ENCODE measurements at regions not wholly inside any gene's neighbourhood (a gene's known extent, or its start where the extent isn't known, plus 50 kb on each side); places are given as distances from the start of the nearest gene placed in this dataset.
A peak's percentile ranks its signal among the peaks of the same experiment; 100 is the strongest.

DNA sequence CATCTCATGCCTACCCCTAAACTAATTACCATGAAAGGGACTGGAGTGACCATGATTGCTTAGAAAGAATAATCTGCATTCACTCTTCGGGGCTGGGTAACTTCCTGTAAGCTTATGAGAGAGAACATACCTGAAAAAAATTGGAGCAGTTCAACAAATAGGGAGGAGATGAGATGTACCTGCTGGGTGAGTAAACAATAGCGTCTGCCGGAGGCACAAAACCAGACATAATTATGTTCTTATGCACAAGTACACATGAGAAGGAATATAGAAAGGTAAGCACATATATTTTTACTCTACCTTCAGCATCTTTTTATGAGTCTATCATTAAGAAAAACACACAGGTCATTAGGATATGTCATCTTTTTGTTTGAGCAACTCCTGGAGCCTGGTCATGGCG lies 224.6 kb upstream of the FERD3L start:
- DNase-seq (ENCODE audit: low read depth) (no peak), FAIRE-seq (no peak)
- no peaks in the 10 kb centered on the region for H3K27me3 ChIP-seq (ENCODE audit: control insufficient read depth, insufficient read depth, low read length)
- no peak overlapping the region for H3K4me3 ChIP-seq (ENCODE audit: low read depth, low read length)
- TF ChIP-seq, protein P1, sequence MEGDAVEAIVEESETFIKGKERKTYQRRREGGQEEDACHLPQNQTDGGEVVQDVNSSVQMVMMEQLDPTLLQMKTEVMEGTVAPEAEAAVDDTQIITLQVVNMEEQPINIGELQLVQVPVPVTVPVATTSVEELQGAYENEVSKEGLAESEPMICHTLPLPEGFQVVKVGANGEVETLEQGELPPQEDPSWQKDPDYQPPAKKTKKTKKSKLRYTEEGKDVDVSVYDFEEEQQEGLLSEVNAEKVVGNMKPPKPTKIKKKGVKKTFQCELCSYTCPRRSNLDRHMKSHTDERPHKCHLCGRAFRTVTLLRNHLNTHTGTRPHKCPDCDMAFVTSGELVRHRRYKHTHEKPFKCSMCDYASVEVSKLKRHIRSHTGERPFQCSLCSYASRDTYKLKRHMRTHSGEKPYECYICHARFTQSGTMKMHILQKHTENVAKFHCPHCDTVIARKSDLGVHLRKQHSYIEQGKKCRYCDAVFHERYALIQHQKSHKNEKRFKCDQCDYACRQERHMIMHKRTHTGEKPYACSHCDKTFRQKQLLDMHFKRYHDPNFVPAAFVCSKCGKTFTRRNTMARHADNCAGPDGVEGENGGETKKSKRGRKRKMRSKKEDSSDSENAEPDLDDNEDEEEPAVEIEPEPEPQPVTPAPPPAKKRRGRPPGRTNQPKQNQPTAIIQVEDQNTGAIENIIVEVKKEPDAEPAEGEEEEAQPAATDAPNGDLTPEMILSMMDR (IDR thresholded peaks at IDR 0.05; ENCODE audit: insufficient read depth, low read length, severe bottlenecking), result no peak
- no peaks in the 10 kb centered on the region for H3K36me3 ChIP-seq (ENCODE audit: control insufficient read depth, insufficient read depth, low read length)

DNA sequence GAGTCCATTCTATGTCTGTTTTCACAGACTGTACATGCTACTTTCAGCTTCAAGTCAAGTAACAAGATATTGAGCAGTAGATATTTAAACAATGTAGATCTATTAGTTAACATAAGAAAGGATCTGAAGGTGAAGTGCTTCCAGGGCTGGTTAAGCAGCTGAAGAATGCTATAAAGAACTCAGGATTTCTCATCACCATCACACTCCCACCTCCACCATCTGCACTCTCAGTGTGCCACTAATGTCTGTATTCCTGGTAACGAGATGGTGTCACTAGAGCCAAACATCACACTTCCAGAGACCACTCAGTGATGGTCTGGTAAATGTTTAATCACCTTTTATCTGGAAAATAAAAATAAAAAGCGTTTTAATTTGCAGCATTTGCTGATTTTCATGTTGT lies 224.0 kb upstream of the FERD3L start:
- H3K4me3 ChIP-seq (ENCODE audit: low read depth, low read length), result no peak overlapping the region
- DNase-seq (ENCODE audit: low read depth), result no peak
- H3K27me3 ChIP-seq (ENCODE audit: control insufficient read depth, insufficient read depth, low read length), result no peaks in the 10 kb centered on the region
- no peaks in the 10 kb centered on the region for H3K36me3 ChIP-seq (ENCODE audit: control insufficient read depth, insufficient read depth, low read length)
- no peak for FAIRE-seq
- TF ChIP-seq, protein P1 (IDR thresholded peaks at IDR 0.05; ENCODE audit: insufficient read depth, low read length, severe bottlenecking), result no peak

DNA sequence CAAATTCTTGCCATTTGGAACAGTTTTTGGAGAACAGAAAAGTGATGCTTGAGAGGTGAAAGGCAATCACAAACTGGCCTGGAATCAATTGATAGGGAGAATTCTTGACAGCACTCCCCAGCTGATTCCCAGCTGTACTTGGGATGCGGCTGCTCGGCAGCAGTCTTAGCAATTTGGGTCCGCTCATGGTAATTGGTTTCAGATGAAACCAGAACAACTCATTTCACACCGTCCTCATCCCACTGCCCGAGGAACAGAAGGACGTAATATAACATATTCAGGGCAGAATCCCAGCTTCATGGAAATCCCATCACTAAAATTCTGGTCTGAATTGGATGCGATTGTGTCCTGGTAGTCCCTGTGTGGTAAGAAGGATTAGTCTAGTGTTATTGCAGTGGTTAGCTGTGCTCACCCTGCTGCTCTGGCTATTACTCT lies 223.3 kb upstream of the FERD3L start:
- Histone ChIP-seq H3K36me3 (ENCODE audit: control insufficient read depth, insufficient read depth, low read length) (no peaks in the 10 kb centered on the region), H3K4me3 (ENCODE audit: low read depth, low read length) (no peak overlapping the region), H3K27me3 (ENCODE audit: control insufficient read depth, insufficient read depth, low read length) (no peaks in the 10 kb centered on the region)
- DNase-seq (ENCODE audit: low read depth), result no peak
- FAIRE-seq, result no peak
- TF ChIP-seq, protein P1 (IDR thresholded peaks at IDR 0.05; ENCODE audit: insufficient read depth, low read length, severe bottlenecking), result no peak

DNA sequence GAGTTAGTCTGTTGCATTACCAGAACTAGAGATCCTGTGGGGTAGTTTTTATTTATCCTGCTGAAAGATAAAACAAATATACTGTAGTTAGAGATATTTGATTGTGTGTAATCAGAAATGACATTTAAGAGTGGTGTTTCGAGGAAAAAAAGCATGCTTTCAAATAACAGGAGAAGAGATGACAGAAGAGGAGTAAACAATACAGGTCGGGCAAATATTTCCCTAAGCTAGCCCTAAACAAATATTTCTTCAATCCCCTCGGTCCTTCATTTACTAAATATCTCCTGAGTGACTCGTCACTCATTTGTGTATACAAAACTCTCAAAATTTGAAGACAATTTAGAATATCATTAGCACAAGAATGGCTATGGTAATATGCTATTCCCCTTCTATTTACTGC lies 219.7 kb upstream of the FERD3L start:
- TF ChIP-seq, protein P1 (IDR thresholded peaks at IDR 0.05; ENCODE audit: insufficient read depth, low read length, severe bottlenecking), result no peak
- Histone ChIP-seq H3K36me3 (ENCODE audit: control insufficient read depth, insufficient read depth, low read length) (no peaks in the 10 kb centered on the region), H3K4me3 (ENCODE audit: low read depth, low read length) (no peak overlapping the region), H3K27me3 (ENCODE audit: control insufficient read depth, insufficient read depth, low read length) (no peaks in the 10 kb centered on the region)
- FAIRE-seq, result no peak
- DNase-seq (ENCODE audit: low read depth), result no peak

DNA sequence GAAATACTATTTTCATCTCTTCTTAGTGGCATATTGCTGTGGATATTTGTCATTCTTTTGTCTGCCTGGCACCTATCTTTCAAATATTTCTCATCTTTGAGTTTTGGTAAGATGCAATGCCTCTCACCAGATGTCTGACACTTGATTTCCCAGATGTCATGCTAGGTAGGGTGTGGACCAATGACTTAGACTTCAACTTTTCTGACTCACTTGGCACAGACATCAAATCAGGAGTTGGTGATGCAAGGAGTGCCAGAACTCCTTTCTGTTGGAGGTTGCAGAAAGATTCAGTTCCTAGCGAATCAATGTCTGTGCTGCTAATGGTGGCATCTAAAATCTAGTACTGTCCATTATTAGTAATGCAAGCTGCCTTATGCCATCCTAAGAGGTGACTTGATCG lies 216.9 kb upstream of the FERD3L start:
- peak; percentile 60 for FAIRE-seq

DNA sequence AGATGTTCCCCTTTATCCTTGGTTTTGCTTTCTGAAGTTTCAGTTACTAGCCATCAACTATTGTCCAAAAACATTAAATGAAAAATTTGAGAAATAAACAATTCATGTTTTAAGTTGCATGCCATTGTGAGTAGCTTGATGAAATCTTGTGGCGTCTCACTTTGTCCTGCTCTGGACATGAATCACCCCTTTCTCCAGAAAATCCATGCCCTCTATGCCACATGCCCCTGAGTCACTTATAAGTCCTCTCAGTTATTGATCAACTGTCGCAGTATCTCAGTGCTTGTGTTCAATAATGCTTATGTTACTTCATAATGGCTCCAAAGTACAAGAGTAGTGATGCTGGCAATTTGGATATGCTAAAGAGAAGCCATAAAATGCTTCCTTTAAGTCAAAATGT lies 208.0 kb upstream of the FERD3L start:
- no peak overlapping the region for H3K4me3 ChIP-seq (ENCODE audit: low read depth, low read length)
- H3K27me3 ChIP-seq (ENCODE audit: control insufficient read depth, insufficient read depth, low read length), result no peaks in the 10 kb centered on the region
- DNase-seq (ENCODE audit: low read depth) (no peak), FAIRE-seq (no peak)
- TF ChIP-seq, protein P1 (IDR thresholded peaks at IDR 0.05; ENCODE audit: insufficient read depth, low read length, severe bottlenecking), result no peak
- no peaks in the 10 kb centered on the region for H3K36me3 ChIP-seq (ENCODE audit: control insufficient read depth, insufficient read depth, low read length)

More for the DNA sequence above, 216.9 kb upstream of the FERD3L start:
- TF ChIP-seq, protein P1 (IDR thresholded peaks at IDR 0.05; ENCODE audit: insufficient read depth, low read length, severe bottlenecking), result no peak
- no peaks in the 10 kb centered on the region for H3K27me3 ChIP-seq (ENCODE audit: control insufficient read depth, insufficient read depth, low read length)
- no peak overlapping the region for H3K4me3 ChIP-seq (ENCODE audit: low read depth, low read length)
- no peaks in the 10 kb centered on the region for H3K36me3 ChIP-seq (ENCODE audit: control insufficient read depth, insufficient read depth, low read length)
- peak; percentile 63 for DNase-seq (ENCODE audit: low read depth)
